Loucy (cell line): ENCODE measurements at regions not wholly inside any gene's neighbourhood (a gene's known extent, or its start where the extent isn't known, plus 50 kb on each side); places are given as distances from the start of the nearest gene placed in this dataset.

Experiments
- EZH2phosphoT487 ChIP-seq: fragments of 200-600 bp; IDR thresholded peaks from 2 replicates; pipeline ENCODE4 v1.6.1; 2018; ENCODE audit warnings: antibody characterized with exemption, mild to moderate bottlenecking, moderate library complexity, borderline replicate concordance
- TF ChIP-seq, protein P1 (sequence below): fragments of 200-600 bp; sonication (generic); conservative IDR thresholded peaks from 2 replicates; pipeline ENCODE4 v1.5.1; 2014; ENCODE audit warnings: mild to moderate bottlenecking, antibody characterized with exemption, low read length

DNA sequence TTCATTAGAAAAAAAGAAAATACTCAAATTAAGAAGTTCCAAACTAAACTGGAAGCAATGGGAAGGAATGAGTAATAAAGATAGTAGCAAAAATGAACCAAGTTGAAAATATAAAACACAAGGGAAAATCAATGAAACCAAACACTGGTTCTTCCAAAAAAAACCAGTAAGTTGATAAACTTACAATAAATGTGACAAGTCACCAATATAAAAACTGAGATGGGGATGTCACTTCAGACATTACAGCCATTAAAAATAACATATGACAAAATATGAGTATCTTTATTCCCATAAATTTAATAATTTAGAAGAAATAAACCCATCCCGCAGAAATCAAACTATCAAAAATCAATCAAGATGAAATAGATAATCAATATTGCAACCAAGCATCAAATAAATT is 633.9 kb upstream of the RAB6C start:
- TF ChIP-seq, protein P1, sequence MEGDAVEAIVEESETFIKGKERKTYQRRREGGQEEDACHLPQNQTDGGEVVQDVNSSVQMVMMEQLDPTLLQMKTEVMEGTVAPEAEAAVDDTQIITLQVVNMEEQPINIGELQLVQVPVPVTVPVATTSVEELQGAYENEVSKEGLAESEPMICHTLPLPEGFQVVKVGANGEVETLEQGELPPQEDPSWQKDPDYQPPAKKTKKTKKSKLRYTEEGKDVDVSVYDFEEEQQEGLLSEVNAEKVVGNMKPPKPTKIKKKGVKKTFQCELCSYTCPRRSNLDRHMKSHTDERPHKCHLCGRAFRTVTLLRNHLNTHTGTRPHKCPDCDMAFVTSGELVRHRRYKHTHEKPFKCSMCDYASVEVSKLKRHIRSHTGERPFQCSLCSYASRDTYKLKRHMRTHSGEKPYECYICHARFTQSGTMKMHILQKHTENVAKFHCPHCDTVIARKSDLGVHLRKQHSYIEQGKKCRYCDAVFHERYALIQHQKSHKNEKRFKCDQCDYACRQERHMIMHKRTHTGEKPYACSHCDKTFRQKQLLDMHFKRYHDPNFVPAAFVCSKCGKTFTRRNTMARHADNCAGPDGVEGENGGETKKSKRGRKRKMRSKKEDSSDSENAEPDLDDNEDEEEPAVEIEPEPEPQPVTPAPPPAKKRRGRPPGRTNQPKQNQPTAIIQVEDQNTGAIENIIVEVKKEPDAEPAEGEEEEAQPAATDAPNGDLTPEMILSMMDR = no peak
- no peak for TF ChIP-seq EZH2phosphoT487
